HG03354 (cell line): ENCODE measurements at regions not wholly inside any gene's neighbourhood (a gene's known extent, or its start where the extent isn't known, plus 50 kb on each side); places are given as distances from the start of the nearest gene placed in this dataset.

Experiments
- ATAC-seq: cut with Tn5 transposase; IDR thresholded peaks from one replicate; pipeline ENCODE4 v1.9.1; 2021; ENCODE audit warnings: mild to moderate bottlenecking; ENCODE audit not compliant: unreplicated experiment, poor library complexity, severe bottlenecking

DNA sequence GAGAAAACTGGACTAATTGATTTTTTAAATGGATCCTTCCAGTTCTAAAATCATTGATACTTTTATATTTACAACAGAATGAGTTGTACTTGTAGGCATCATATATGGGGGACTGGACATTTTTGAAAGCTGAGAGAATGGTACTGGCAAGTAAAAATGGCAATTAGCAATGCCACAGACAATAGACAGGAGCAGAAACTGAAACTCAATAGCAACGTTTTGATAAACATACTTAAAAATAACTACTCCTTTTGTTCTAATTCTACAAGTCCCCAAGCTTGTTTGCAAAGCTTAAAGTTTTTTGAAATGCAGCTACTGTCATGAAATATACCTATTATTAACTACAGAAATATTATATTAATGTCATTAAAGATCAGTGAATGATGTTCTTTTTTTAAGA, 52.8 kb upstream of the FBXL7 start:
- ATAC-seq, result no peak

DNA sequence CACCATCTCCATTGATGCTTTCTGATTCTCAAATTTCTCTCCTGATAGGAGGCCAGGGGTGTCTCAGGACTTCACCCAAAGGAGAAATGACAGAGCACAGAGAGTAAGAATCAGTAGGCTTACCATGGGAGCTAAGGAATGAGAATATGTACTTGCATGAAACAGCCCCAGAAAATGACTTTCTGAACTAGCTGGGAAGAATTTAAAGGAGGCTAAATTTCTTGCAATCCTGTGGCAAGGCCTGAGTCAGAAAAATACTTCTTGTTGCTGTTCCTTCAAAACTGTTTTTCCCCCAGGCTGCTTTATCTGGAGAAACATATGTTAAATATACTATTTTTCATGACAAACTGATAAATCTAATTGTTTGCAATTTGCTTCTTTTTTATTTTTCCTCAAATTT, 53.4 kb upstream of the FBXL7 start:
- no peak for ATAC-seq

GRCh38 chr5:15442193-15442570, 57.8 kb upstream of the FBXL7 start:
- ATAC-seq, result no peak

DNA sequence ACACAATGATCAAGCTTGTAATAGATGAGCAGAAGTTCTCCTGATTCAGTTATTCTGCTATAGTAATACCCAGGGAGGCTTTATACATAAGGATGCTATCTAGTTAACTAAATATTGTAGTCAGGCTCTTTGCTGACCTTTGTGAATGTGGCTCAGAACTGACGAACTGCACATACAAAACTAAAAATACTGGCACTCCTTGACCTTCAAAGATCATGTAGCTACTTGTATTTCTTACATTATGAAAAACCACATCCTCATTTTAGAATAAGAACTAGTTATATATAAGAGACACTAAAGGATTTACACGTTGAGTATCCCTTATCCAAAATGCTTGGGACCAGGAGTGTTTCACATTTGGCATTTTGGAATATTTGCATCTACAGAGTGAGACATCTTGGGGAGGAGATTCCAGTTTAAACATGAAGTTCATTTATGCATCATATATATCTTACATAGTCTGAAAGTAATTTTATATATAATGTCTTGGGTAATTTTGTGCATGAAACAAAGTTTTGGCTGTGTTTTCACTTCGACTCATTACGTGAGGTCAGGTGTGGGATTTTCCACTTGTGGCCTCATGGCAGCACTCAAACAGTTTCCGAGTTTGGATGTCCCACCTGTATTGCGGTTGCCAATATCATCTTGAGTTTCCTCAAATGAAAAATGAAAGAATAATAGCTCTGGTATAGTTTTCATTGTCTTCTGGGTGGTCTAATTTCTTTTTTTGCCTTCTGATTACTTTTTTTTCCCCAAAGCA, 58.4 kb upstream of the FBXL7 start:
- ATAC-seq, result no peak

DNA sequence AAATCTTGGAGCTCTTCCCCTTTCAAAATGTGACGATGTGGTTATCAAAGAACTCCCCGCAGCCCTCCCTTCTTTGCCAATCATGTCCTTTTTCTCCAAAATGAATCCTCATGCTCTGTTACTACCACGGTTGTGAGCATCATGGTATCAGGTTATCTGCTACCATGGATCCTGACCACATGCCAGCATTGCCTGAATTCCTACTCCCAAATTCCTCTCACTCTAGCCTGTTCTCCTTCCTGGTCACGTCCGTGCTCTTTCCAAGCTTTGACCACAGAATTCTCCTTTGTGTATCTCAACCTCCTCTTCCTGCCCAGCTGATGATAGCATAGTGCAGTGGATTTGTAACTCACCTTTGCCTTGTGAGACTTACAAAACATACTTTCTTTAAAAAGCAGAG, 59.5 kb upstream of the FBXL7 start:
- ATAC-seq, result no peak

DNA sequence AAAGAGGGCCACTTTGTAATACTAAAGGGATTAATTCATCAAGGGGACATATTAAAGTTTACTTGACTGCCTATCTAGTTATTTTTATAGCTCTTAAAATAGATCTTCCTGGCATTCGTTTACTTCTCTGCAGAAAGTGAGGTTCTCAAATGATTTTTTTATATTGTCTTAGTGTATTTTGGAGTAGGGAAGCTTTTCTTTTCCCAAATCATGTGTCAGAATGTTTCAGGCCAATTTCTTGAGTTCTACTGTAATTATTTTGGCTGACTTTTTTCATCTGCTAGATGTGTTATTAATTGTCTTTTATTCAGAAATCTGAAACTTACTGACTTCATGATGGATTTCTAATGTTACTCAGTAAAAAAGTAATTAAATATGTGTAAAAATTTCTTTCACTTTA, 60.2 kb upstream of the FBXL7 start:
- no peak for ATAC-seq

DNA sequence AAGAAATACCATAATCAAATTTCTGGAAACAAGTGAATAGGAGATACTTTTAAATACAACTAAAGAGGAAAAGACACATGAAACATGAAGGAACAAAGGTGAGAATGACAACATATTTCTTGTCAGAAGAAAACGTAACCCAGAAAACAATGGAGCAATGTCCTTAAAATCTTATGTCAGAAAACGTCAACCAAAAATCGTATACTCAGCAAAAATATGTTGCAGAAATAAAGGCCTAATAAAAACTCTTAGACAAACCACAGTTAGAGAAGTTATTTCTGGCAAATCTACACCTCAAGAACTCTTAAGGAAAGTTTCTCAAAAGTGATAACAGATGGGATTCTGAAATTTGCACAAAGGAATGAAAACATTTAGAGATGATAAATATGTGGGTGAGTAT, 66.3 kb upstream of the FBXL7 start:
- no peak for ATAC-seq

DNA sequence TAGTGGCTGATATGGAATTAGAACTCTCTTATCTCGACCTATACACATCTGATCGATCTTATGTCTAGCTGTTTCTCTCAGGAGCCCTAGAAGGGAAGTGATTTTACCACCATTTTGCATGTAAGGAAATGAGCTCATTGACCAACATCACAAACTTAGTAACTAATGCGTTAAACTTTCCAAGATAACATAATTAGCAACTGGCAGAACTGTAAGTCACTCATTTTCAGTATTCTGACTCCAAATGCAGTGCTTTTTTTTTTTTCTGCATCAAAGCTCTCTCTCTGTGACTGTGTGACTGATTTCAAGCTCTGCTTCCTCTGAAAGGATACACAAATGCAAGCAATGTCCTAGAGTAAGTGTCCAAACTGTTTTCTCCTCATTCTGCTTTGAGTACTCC, 68.1 kb upstream of the FBXL7 start:
- ATAC-seq, result no peak

DNA sequence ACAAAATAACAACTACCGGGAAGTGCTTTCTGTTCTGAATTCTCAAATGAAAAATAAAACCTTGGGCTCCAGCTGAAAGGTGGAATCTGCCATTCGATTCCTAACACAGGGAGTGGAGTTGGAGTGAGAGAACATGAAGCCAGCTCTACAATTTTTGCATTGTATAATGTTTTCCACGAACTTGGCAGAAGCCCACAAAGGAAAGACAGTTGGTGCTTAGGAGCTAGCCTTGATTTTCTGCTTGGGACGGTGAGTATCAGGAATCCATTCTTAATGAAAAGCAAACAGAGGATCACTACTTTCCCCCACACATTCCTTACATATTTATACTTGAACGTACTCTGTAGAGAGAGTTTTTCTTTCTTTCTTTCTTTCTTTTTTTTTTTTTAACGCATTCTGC, 74.2 kb upstream of the FBXL7 start:
- no peak for ATAC-seq

DNA sequence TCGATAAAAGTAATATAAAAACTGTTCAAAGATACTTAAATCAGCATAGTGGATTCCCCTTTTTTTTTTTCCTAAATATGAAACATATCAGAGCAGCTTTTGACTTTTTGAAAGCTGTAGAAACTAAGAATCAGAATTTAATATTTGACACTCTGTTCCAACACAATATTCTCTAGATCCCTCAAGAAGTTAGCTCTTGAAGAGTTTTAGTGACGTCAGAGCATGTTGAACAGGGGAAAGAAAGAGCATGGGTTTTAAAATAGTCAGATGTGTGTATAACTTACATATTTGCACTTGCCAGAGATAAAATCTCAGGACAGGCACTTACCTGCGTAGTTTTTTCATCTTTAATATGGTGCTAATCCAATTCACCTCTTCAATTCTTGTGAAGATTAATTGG, 75.2 kb upstream of the FBXL7 start:
- ATAC-seq, result no peak

DNA sequence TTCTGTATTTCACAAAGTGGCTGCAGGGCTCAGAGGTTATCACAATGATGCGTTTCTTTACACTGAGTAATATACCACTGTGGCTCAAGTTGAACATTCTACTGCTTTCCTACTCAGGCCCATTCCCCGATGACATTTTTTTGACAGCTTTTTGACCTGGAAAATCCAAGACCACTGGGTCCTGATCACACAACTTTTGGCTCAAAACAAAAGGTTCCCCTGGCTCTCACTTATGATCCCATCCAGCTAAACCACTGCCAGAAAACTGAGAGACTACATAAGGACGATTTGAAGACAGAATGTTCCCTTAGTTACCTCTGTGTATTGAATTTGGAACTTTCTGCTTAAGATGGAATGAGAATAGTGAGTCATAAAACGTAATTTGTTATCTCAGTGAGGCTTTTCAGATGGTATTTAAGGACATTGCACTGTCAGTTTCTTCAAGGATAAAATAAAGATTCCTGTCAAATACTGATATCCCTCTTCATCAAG, 78.0 kb upstream of the FBXL7 start:
- no peak for ATAC-seq

- no peak for ATAC-seq
These were observed 78.6 kb upstream of the FBXL7 start for GRCh38 chr5:15421381-15421780.

DNA sequence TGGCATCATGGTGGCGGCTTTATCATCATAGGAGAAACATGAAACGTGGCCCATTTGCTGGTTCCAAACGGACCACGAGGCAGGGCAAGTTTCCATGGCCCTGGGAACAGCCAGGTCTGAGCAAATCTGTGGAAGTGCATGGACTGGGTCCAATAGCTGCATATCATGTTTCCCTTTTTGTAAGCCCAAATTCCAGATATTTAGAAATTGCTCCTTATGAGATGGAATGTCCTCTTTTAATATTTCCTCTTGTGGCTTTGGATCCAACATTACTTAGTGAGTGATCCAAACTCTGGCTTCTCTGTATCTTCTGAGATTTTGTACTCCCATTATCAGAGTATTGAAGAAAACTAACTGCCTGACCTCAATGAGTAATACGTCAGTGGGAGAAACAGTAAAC, 79.8 kb upstream of the FBXL7 start:
- ATAC-seq, result no peak

- ATAC-seq, result no peak
These were observed 82.8 kb upstream of the FBXL7 start for GRCh38 chr5:15417156-15417555.

- no peak for ATAC-seq
These were observed 93.5 kb upstream of the FBXL7 start for GRCh38 chr5:15406478-15406877.

DNA sequence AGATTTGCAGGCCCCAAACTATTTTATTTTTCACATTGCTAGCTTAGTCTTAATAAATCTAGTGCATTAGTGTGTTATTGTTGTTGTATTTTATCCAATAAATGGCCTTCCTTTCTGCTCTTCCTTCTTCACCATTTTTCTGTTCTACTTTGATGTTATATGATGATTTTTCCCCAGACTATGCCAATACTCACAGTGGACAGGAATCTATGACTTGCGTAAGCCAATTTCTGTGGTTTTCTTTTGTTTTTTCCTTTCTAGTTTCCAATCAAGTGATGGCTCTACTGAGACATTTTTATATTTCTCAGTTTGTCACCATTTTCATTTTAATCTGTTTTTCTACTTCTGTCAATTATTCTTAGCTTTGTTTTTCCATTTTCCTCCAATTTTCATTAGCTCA, 106.8 kb upstream of the FBXL7 start:
- no peak for ATAC-seq

DNA sequence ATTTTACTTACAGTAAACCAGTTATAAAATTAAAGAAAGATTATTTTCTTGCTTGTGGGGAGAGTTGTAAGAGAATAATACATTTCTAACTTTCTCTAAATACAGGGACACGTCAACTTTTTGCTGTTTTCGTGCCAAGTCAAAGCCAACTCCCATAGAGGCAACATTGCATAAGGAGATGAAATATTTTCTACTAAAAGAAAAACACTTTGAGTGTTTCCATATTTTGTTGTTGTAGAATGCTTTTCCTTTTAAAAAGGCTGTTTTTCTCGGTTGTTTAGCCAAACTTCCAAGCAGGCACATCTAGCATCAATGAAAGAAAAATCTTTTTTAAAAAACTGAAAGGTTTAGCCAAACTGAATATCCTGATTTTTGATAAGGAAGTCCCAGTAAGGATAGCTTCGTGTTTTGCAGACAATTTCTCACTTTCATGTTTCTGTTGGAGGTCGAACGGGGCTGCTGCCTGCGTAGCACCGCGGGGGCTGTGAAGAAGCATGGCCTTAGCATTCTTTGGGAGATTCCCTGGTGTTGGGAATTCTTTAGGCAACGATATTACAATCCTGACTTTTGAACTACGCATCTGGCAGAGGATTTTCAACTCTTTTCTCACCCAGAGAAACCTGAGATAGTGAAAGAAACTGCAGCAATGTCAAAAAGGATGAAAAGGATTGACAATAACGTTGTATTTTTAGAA, 108.1 kb upstream of the FBXL7 start:
- no peak for ATAC-seq

GRCh38 chr5:15388866-15389265, 111.1 kb upstream of the FBXL7 start:
- no peak for ATAC-seq

GRCh38 chr5:15387931-15388524, 112.0 kb upstream of the FBXL7 start:
- ATAC-seq, result no peak

DNA sequence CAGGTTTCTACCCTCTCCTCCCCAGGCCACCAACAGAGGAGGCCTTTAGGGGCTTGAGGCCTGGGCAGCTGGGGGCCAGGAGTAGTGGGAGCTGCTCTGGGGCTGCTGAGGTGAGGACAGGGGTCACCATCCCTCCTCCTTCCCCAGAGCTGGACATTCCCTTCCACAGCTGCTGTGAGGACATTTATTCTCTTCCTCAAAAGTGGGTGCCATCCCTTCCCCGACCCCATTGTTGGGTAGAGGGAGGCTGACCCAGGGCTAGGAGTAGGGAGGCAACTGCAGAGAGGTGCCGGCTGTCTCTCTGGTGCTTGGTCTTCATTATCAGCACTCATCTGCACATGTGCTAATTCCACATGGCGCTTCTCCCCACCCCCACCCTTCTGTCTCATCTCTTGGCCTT, 113.9 kb upstream of the FBXL7 start:
- no peak for ATAC-seq

DNA sequence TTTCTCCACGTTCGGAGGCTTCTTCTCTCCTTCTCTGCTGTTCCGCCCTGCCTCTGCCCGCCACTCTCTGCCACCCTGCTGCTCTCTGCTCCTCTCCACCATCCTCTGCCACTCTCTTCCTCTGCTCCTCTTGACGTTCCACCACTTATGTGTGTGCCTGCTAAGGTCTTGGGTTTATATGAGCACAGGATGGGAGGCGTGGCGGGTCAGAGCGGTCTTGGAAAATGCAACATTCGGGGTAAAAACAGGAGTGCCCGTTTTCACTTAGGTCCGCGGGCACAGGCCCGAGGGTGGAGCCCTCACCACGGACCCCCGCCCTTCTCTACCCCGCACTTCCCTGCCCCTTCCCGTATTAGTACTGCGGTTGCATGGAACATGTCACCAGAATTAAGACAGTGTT, 114.4 kb upstream of the FBXL7 start:
- no peak for ATAC-seq
